Left colon (tissue), 2 donors: ENCODE measurements at regions not wholly inside any gene's neighbourhood (a gene's known extent, or its start where the extent isn't known, plus 50 kb on each side); places are given as distances from the start of the nearest gene placed in this dataset.

Source experiments
- ATAC-seq: fragments of 200-7000 bp; cut with Tn5 transposase; one replicate; pipeline ENCODE4 v1.9.1; 2020; ENCODE audit warnings: mild to moderate bottlenecking, moderate library complexity
- DNase-seq, 2 donors: peaks; one replicate each; pipeline ENCODE4 v3.0.0-alpha.2; 2020
- intact Hi-C, 2 donors: fragments of 100-400 bp; cut with DNase I in 1 of 2; cut with micrococcal nuclease in 1 of 2; formaldehyde crosslinking; loops; one replicate each; pipeline versions ENCODE4 v1.11.2 to v1.14.0; 2022; cut with DNase I, micrococcal nuclease
- donor health status: DM: no; HTN: no; CAD: no.
- donor health status: DM: yes; HTN: yes; CAD: no.

GRCh38 chr3:30332196-30333021 lies 274.0 kb upstream of the TGFBR2 start:
- intact Hi-C loops = no loop called here
- peak; percentile 86 for ATAC-seq

DNA sequence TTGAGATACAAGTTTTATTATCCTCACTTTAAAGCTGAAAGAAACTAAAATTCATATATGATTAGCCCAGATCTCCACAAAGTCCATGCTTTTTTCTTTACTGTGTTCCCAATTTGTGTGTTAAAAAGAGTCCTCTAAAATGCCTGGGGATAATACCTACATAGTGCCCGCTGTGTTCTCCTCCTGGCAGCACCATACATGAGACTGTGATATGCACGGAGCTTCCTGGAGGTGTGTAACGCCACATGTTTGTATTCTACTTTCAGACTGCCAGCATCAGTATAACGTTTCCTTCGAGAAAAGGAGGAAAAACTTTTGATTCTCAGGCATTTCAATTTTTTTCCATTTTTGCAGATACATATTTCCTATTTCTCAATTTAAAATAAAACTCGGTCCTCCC lies 273.3 kb upstream of the TGFBR2 start:
- intact Hi-C loops = no loop called here
- no peak for DNase-seq
- ATAC-seq = peak; percentile 82

More at GRCh38 chr3:30332196-30333021, 274.0 kb upstream of the TGFBR2 start:
- DNase-seq = peak in 1 of 2 donors; percentile 26

DNA sequence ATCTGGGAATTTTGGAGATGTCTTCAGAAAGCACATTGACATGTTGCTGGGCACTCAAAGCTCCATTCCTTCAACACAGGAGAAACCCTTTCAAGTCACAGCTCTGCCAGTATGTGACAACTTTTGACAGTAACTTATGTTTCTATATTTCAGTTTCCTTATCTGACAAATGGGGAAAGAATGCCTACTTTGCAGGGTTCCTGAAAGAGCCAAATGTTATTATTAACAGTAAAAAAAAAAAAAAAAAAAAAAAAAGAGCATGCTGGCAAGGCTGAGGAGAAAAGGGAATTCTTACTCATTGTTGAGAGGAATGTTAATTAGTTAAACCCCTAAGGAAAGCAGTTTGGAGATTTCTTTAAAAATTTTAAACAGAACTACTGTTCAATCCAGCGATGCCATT lies 272.5 kb upstream of the TGFBR2 start:
- no peak for ATAC-seq
- intact Hi-C loops = no loop called here
- no peak for DNase-seq

DNA sequence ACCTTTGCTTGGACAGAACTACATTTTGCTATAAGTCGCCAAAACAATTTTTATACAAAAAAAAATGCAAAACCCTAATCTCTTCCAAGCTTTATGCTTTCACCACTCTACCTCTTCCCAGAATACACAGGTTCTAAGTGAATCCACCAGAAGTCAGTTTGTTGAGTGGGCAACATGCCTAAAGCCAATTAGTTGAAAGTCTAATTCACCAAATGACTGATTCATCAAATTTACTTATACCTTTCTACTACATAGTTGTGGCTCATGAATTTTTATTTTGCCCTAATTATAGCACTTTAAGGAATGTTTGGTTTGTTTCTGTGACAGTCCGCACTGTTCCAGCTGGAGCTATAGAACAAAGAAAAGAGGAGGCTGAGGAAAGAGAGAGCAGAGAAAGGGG lies 265.9 kb upstream of the TGFBR2 start:
- intact Hi-C loops = no loop called here
- ATAC-seq = no peak
- DNase-seq = no peak

DNA sequence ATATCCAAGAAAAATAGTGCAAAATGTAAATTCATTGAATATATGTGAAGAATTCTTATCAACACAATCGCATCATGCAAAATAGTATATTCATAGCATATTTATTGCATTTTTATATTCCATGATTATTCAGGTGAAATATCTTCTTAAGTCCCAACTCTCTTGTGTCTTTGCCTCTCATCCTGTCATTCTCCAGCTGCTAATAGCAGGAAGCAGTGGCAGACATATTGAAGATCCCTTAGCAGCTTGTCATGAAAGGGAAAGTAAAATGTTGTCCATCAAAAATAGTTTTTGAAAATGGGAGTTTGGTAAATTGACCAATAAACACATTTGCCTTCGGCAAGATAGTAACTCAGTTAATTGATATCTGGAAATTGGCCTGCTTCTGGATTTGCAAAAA lies 265.3 kb upstream of the TGFBR2 start:
- intact Hi-C loops = no loop called here
- no peak for ATAC-seq
- no peak for DNase-seq

GRCh38 chr3:30341851-30342250 lies 264.6 kb upstream of the TGFBR2 start:
- DNase-seq = no peak
- intact Hi-C loops = no loop called here
- ATAC-seq = no peak

DNA sequence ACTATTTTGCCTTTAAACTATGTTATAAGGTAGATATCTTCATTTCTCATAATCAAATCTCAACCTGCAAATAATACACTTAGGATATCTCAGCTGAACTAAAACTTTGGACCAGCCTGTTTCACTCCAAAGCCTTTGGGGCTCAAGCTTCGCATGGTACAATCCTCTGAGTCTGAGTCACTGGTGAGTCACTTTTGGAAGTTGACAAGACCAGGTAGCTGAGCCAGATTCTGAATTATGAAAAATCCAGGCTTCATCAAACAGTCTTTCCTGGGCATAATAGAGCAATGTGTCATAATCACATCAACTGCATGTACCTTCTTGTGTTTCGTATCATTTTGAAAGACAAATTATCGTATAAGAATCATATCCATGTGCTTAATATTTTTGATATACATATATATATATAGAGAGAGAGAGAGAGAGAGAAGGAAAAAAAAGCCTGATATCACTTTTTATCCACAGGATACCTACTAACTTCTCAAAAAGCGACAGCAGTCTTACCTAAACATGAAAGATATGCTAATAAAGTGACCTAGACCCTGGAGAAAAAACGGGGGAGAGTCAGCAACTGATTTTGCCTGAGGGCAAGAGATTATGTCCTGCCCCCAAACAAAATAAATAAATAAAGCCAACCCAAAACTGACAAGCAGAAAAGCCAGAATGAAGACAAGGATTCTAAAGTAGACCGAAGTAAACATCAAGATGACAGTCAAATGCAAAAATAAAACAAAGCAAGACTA lies 263.9 kb upstream of the TGFBR2 start:
- intact Hi-C loops = no loop called here
- ATAC-seq (peak; percentile 36), DNase-seq (no peak)

DNA sequence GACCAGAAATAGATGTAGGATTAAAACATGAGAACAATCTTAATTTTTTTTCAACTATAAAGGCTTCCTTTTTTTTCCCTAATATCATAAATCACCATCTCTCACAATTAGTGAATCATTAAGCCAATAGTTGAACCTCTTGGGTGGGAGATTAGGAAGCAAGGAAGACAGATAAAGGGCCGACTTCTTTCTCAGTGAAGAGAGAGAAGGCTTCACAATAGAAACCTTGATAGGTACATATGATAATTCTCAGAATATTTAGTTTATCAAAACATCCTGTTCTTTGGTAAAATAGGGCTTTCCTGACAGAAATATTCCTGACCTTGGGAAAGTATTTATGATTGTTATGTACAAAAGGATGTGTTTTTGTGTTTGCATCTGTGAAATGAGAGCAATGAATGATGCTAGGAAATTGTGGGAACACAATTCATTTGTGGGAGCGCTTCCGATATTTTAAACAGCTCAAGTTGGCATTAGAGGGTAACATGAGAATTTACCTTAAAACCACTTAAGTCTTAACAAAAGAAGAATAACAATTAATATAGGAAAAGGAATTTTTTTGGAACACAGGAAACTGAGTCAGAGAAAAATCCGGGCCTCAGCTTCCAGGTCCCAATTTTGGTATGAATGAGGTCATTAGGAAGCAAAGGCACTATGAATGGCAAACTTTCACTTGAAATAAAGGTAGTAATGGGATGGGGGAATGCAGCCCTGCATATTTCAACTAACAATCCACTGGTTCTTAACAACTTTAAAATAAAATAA lies 263.2 kb upstream of the TGFBR2 start:
- no peak for DNase-seq
- no peak for ATAC-seq
- intact Hi-C loops = no loop called here

DNA sequence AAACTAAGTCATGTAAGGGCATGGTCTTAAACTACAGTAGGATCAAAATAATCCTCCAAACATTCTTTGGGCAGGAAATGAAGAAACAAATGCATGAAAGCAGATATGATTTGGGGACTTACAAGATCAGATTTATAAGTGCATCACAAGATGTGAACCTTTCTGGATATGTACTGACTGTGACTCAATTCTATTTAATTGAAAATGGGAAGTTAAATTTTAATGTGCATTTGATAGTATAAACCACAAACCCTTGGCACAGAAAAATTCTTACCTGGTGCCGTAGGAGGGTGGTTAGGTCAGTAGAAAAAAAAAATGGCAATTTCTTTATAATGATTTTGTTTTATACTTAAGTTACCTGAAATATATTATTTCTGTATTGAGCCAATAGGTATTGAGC lies 262.5 kb upstream of the TGFBR2 start:
- intact Hi-C loops = no loop called here
- ATAC-seq (peak; percentile 13), DNase-seq (no peak)

- no peak for DNase-seq
- ATAC-seq = peak; percentile 99
- intact Hi-C loops = no loop called here
Measured at GRCh38 chr3:30344288-30344687, 262.1 kb upstream of the TGFBR2 start.

GRCh38 chr3:30346933-30347320 lies 259.5 kb upstream of the TGFBR2 start:
- DNase-seq = no peak
- intact Hi-C loops = no loop called here
- ATAC-seq = no peak

GRCh38 chr3:30347679-30348216 lies 258.7 kb upstream of the TGFBR2 start:
- no peak for ATAC-seq
- DNase-seq = no peak
- intact Hi-C loops = no loop called here

- intact Hi-C loops = no loop called here
- ATAC-seq (no peak), DNase-seq (no peak)
Measured at GRCh38 chr3:30349507-30349906, 256.9 kb upstream of the TGFBR2 start.

DNA sequence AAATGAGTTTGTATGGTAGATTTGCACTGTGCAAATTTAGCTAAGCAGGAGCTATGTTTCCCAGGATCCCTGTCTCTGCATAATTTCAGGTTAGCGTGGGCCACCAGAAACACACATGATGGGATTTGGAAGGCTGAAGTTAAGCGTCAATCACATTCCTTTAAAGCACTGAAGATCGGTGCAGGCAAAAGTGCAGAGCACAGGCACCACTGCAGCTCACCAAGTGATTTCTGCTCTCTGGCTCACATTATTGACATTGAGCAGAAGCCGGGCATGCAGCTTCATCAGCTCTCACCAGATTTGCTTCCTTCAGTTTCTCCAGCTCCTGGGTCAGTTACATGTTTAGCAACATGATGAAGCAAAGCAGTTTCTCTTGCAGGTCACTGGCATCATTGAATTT lies 256.4 kb upstream of the TGFBR2 start:
- DNase-seq (no peak), ATAC-seq (no peak)
- intact Hi-C loops = no loop called here

DNA sequence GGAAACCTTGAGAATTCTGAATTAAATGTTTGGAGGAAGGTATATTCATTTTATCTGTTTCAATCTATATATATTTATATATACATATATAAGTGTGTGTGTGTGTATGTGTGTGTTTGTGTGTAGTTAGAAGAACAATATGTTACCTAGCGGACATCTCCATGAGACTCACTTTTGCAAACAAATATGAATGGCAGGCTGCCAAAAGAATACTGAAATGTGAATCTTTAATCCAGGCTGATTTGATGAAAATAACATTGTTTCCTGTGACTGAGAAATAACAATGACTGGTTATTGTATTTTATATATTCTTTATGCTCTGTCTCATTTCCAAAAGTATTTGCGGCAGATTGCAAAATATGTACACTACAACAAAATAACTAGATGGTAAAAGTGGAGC lies 255.5 kb upstream of the TGFBR2 start:
- ATAC-seq = no peak
- intact Hi-C loops = no loop called here
- DNase-seq = no peak

GRCh38 chr3:30352410-30353318 lies 253.7 kb upstream of the TGFBR2 start:
- ATAC-seq = no peak
- intact Hi-C loops = no loop called here
- DNase-seq = no peak

DNA sequence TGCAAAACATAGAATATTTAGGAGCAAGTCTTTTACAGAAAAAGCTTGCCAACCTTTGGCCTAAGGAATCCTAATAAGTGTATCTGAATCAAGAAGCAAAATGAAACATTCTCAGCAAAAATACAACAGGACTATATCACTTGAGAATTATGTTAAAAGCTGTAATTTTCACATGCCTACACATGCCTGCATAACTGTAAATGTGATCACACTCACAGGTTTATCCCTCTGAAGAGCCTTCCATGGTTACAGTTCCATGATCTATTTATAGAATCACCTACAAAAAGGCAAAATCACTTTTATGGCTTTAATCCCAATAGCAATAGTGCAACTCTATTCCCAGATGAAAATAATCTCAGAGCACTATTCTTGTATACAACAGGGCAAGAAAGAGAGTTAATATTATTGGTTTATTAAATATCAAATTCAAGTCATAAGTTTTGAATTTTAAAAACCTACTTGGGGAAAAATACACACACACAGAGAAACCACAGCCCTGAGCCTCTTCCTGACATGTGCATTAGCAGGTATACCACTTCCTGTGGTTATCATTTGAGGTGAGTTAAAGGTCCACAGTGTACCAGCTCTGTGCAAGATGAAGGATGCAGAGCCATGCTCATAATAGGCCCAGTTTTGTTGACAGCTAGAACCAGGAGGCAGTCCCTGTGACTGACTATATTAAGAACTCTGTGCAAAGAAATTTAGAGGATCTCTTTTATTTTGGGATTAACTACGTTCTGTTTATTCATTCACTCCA lies 252.5 kb upstream of the TGFBR2 start:
- DNase-seq (no peak), ATAC-seq (peak; percentile 38)
- intact Hi-C loops = no loop called here

GRCh38 chr3:30354513-30354912 lies 251.9 kb upstream of the TGFBR2 start:
- ATAC-seq (peak; percentile 15), DNase-seq (no peak)

More at GRCh38 chr3:30354513-30354912, 251.9 kb upstream of the TGFBR2 start:
- intact Hi-C loops = no loop called here
